ENCODE measurements at regions not wholly inside any gene's neighbourhood (a gene's known extent, or its start where the extent isn't known, plus 50 kb on each side); places are given as distances from the start of the nearest gene placed in this dataset.

GRCh38 chr5:6080930-6081726, 297.2 kb downstream of the MED10 start:
- intact Hi-C loops (cut with micrococcal nuclease) = no loop called here
- TF ChIP-seq CTCF (IDR thresholded peaks at IDR 0.05) = no peak
- ATAC-seq (peak in 1 of 3 donors; percentile 38), DNase-seq (no peak)
- Mint-ChIP-seq H3K27ac (no peak overlapping the region), H3K4me3 (no peak overlapping the region), H3K27me3 (ENCODE audit: low read depth in 2 of 2) (no peaks in the 10 kb centered on the region), H3K9me3 (peaks cover 0 to 9% of the 10 kb centered on the region in 2 donors), H3K4me1 (no peaks in the 10 kb centered on the region), H3K36me3 (no peaks in the 10 kb centered on the region)
- Histone ChIP-seq H3K4me1 (ENCODE audit: control insufficient read depth, insufficient read depth, low read length) (no peaks in the 10 kb centered on the region), H3K9me3 (ENCODE audit: control insufficient read depth, insufficient read depth, low read length) (no peaks in the 10 kb centered on the region), H3K27me3 (ENCODE audit: control insufficient read depth, insufficient read depth, low read length) (no peaks in the 10 kb centered on the region), H3K27ac (ENCODE audit: low read length) (no peak overlapping the region), H3K4me3 (ENCODE audit: low read length) (no peak overlapping the region), H3K36me3 (ENCODE audit: control insufficient read depth, insufficient read depth, low read length) (no peaks in the 10 kb centered on the region)
- WGBS (ENCODE audit: insufficient coverage) = 94% methylated on average over 10 of the region's 10 CpGs

- H3K27me3 Mint-ChIP-seq (ENCODE audit: low read depth in 2 of 2) = no peaks in the 10 kb centered on the region
- ATAC-seq (no peak), DNase-seq (no peak)
- H3K27me3 ChIP-seq (ENCODE audit: control insufficient read depth, insufficient read depth, low read length) = no peaks in the 10 kb centered on the region
- TF ChIP-seq CTCF (IDR thresholded peaks at IDR 0.05) = no peak
- no peaks in the 10 kb centered on the region for H3K36me3 ChIP-seq (ENCODE audit: control insufficient read depth, insufficient read depth, low read length)
- H3K9me3 Mint-ChIP-seq = peaks cover 0 to 9% of the 10 kb centered on the region in 2 donors
- H3K27ac Mint-ChIP-seq = no peak overlapping the region
- no peak overlapping the region for H3K27ac ChIP-seq (ENCODE audit: low read length)
- intact Hi-C loops (cut with micrococcal nuclease) = no loop called here
- no peaks in the 10 kb centered on the region for H3K9me3 ChIP-seq (ENCODE audit: control insufficient read depth, insufficient read depth, low read length)
- no peak overlapping the region for H3K4me3 ChIP-seq (ENCODE audit: low read length)
- WGBS (ENCODE audit: insufficient coverage) = 91% methylated on average over 7 of the region's 7 CpGs
- H3K4me3 Mint-ChIP-seq = no peak overlapping the region
- no peaks in the 10 kb centered on the region for H3K4me1 ChIP-seq (ENCODE audit: control insufficient read depth, insufficient read depth, low read length)
- no peaks in the 10 kb centered on the region for H3K4me1 Mint-ChIP-seq
- H3K36me3 Mint-ChIP-seq = no peaks in the 10 kb centered on the region
Measured at GRCh38 chr5:6080436-6080835, 297.9 kb downstream of the MED10 start.

GRCh38 chr5:6078881-6079280, 299.5 kb downstream of the MED10 start:
- H3K4me3 Mint-ChIP-seq = no peak overlapping the region
- DNase-seq = no peak
- Histone ChIP-seq H3K27me3 (ENCODE audit: control insufficient read depth, insufficient read depth, low read length) (no peaks in the 10 kb centered on the region), H3K4me3 (ENCODE audit: low read length) (no peak overlapping the region), H3K27ac (ENCODE audit: low read length) (no peak overlapping the region), H3K9me3 (ENCODE audit: control insufficient read depth, insufficient read depth, low read length) (no peaks in the 10 kb centered on the region), H3K36me3 (ENCODE audit: control insufficient read depth, insufficient read depth, low read length) (no peaks in the 10 kb centered on the region), H3K4me1 (ENCODE audit: control insufficient read depth, insufficient read depth, low read length) (no peaks in the 10 kb centered on the region)
- H3K36me3 Mint-ChIP-seq = no peaks in the 10 kb centered on the region
- no peak overlapping the region for H3K27ac Mint-ChIP-seq
- H3K27me3 Mint-ChIP-seq (ENCODE audit: low read depth in 2 of 2) = no peaks in the 10 kb centered on the region
- H3K4me1 Mint-ChIP-seq = no peaks in the 10 kb centered on the region
- intact Hi-C loops (cut with micrococcal nuclease) = no loop called here
- peaks cover 0 to 11% of the 10 kb centered on the region in 2 donors for H3K9me3 Mint-ChIP-seq
- 83% methylated on average over 3 of the region's 5 CpGs for WGBS (ENCODE audit: insufficient coverage)
- no peak for TF ChIP-seq CTCF (IDR thresholded peaks at IDR 0.05)
- no peak for ATAC-seq
